Neural progenitor cell (in vitro differentiated cells): ENCODE measurements at regions not wholly inside any gene's neighbourhood (a gene's known extent, or its start where the extent isn't known, plus 50 kb on each side); places are given as distances from the start of the nearest gene placed in this dataset.

ENCODE experiments used
- CTCF ChIP-seq: fragments of 200-600 bp; sonication (generic); IDR thresholded peaks from 2 replicates; pipeline ENCODE4 v1.5.1; 2017; ENCODE audit warnings: antibody characterized with exemption, mild to moderate bottlenecking
- EZH2 ChIP-seq: fragments of 200-600 bp; sonication (generic); IDR thresholded peaks from 2 replicates; pipeline ENCODE4 v1.6.1; 2017; ENCODE audit warnings: antibody characterized with exemption, mild to moderate bottlenecking, moderate library complexity
- EZH2phosphoT487 ChIP-seq: fragments of 200-600 bp; sonication (generic); IDR thresholded peaks from 2 replicates; pipeline ENCODE4 v1.6.1; 2017; ENCODE audit warnings: antibody characterized with exemption

GRCh38 chr4:86483773-86484172 lies 110.3 kb upstream of the PTPN13 start:
- TF ChIP-seq CTCF (no peak), EZH2 (no peak), EZH2phosphoT487 (no peak)
